Activated CD8-positive, alpha-beta T cell treated with anti-CD3 and anti-CD28 coated beads for 36 hours (primary cell): ENCODE measurements at regions not wholly inside any gene's neighbourhood (a gene's known extent, or its start where the extent isn't known, plus 50 kb on each side); places are given as distances from the start of the nearest gene placed in this dataset.
"Not testable (repeated sequence)": the region's sequence is repeated elsewhere in the genome, so short reads cannot be mapped to it uniquely, and the experiment has no call there.

Experiments used
- ATAC-seq: fragments of 200-7000 bp; cut with Tn5 transposase; one replicate; pipeline ENCODE4 v1.10.0; 2021; ENCODE audit warnings: mild to moderate bottlenecking, moderate library complexity
- CTCF ChIA-PET: fragments of 350-600 bp; sonication (Branson Sonifier 250); formaldehyde crosslinking; loops from one replicate; lab custom pipeline; 2021; ENCODE audit warnings: antibody characterized with exemption; lab: Charles Lee
- POLR2A ChIA-PET: fragments of 350-600 bp; sonication (Branson Sonifier 250); formaldehyde crosslinking; loops from one replicate; lab custom pipeline; 2021; ENCODE audit warnings: antibody characterized with exemption; lab: Charles Lee
- DNase-seq: peaks from one replicate; pipeline ENCODE4 v3.0.0-alpha.2; 2020
- H3K27ac Mint-ChIP-seq: one replicate; pipeline ENCODE4 v1.8.0; 2021; ENCODE audit warnings: mild to moderate bottlenecking, mixed read lengths
- H3K27me3 Mint-ChIP-seq: one replicate; pipeline ENCODE4 v1.8.0; 2021; ENCODE audit warnings: mixed read lengths
- H3K36me3 Mint-ChIP-seq: one replicate; pipeline ENCODE4 v1.8.0; 2021; ENCODE audit warnings: low read depth, mixed read lengths
- H3K4me1 Mint-ChIP-seq: one replicate; pipeline ENCODE4 v1.8.0; 2021; ENCODE audit warnings: low read depth, mixed read lengths
- H3K4me3 Mint-ChIP-seq: one replicate; pipeline ENCODE4 v1.8.0; 2021; ENCODE audit warnings: mild to moderate bottlenecking, moderate library complexity, mixed read lengths
- H3K9me3 Mint-ChIP-seq: one replicate; pipeline ENCODE4 v1.8.0; 2021; ENCODE audit warnings: mixed read lengths
- intact Hi-C: fragments of 100-400 bp; cut with micrococcal nuclease; formaldehyde crosslinking; loops from one replicate; pipeline ENCODE4 v1.10.0; 2022
- TF ChIP-seq, protein P1 (sequence below): fragments of 200-600 bp; IDR thresholded peaks from one replicate; pipeline ENCODE4 v1.8.0; 2022; ENCODE audit warnings: antibody characterized with exemption, mild to moderate bottlenecking

DNA sequence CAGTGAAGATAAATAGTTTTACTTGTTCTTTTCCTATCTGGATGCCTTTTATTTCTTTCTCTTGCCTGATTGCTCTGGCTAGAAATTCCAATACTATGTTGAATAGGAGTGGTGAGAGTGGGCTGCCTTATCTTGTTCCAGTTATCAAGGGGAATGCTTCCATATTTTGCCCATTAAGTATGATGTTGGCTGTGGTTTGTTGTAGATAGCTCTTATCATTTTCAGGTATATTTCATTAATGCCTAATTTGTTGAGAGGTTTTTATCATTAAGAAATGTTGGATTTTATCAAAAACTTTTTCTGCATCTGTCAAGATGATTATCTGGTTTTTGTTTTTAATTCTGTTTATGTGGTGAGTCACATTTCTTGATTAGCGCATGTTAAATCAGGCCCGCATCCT lies 655.8 kb downstream of the NUP35 start:
- no peak overlapping the region for H3K27ac Mint-ChIP-seq
- no peaks in the 10 kb centered on the region for H3K27me3 Mint-ChIP-seq
- no peaks in the 10 kb centered on the region for H3K36me3 Mint-ChIP-seq
- H3K4me1 Mint-ChIP-seq, result no peaks in the 10 kb centered on the region
- peaks cover 9% of the 10 kb centered on the region for H3K9me3 Mint-ChIP-seq
- DNase-seq (no peak), ATAC-seq (no peak)
- TF ChIP-seq, protein P1, sequence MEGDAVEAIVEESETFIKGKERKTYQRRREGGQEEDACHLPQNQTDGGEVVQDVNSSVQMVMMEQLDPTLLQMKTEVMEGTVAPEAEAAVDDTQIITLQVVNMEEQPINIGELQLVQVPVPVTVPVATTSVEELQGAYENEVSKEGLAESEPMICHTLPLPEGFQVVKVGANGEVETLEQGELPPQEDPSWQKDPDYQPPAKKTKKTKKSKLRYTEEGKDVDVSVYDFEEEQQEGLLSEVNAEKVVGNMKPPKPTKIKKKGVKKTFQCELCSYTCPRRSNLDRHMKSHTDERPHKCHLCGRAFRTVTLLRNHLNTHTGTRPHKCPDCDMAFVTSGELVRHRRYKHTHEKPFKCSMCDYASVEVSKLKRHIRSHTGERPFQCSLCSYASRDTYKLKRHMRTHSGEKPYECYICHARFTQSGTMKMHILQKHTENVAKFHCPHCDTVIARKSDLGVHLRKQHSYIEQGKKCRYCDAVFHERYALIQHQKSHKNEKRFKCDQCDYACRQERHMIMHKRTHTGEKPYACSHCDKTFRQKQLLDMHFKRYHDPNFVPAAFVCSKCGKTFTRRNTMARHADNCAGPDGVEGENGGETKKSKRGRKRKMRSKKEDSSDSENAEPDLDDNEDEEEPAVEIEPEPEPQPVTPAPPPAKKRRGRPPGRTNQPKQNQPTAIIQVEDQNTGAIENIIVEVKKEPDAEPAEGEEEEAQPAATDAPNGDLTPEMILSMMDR, result no peak
- intact Hi-C loops, result no loop called here
- POLR2A ChIA-PET, result no interaction called here
- H3K4me3 Mint-ChIP-seq, result no peak overlapping the region
- CTCF ChIA-PET, result no interaction called here

DNA sequence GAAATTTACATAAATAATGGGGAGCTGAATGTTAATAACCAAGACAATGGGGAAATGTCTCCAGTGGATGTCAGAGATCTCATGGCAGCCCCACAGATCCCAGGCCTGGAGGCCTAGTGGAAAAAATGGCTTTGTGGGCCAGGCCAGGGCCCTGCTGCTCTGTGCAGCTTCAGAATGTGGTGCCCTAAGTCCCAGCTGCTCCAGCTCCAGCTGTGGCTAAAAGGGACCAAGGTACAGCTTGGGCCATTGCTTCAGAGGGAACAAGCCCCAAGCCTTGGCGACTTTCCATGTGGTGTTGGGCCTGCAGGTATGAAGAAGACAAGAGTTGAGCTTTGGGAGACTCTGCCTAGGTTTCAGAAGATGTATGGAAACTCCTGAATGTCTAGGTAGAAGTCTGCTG lies 658.2 kb downstream of the NUP35 start:
- ChIA-PET POLR2A (no interaction called here), CTCF (no interaction called here)
- TF ChIP-seq, protein P1, result no peak
- H3K27me3 Mint-ChIP-seq, result no peaks in the 10 kb centered on the region
- H3K4me1 Mint-ChIP-seq, result no peaks in the 10 kb centered on the region
- intact Hi-C loops, result no loop called here
- no peaks in the 10 kb centered on the region for H3K36me3 Mint-ChIP-seq
- H3K9me3 Mint-ChIP-seq, result peaks cover 6% of the 10 kb centered on the region
- H3K27ac Mint-ChIP-seq, result no peak overlapping the region
- no peak for ATAC-seq
- no peak overlapping the region for H3K4me3 Mint-ChIP-seq
- no peak for DNase-seq

DNA sequence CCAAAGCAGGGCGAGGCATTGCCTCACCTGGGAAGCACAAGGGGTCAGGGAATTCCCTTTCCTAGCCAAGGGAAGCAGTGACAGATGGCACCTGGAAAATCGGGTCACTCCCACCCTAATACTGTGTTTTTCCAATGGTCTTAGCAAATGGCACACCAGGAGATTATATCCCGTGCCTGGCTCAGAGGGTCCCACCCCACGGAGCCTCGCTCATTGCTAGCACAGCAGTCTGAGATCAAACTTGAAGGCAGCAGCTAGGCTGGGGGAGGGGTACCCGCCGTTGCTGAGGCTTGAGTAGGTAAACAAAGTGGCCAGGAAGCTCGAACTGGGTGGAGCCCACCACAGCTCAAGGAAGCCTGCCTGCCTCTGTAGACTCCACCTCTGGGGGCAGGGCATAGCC lies 664.6 kb downstream of the NUP35 start:
- H3K4me1 Mint-ChIP-seq, DNase-seq, intact Hi-C loops, H3K36me3 Mint-ChIP-seq, CTCF ChIA-PET, ATAC-seq, H3K27ac Mint-ChIP-seq, H3K27me3 Mint-ChIP-seq, H3K9me3 Mint-ChIP-seq, H3K4me3 Mint-ChIP-seq, POLR2A ChIA-PET: not testable (repeated sequence)

DNA sequence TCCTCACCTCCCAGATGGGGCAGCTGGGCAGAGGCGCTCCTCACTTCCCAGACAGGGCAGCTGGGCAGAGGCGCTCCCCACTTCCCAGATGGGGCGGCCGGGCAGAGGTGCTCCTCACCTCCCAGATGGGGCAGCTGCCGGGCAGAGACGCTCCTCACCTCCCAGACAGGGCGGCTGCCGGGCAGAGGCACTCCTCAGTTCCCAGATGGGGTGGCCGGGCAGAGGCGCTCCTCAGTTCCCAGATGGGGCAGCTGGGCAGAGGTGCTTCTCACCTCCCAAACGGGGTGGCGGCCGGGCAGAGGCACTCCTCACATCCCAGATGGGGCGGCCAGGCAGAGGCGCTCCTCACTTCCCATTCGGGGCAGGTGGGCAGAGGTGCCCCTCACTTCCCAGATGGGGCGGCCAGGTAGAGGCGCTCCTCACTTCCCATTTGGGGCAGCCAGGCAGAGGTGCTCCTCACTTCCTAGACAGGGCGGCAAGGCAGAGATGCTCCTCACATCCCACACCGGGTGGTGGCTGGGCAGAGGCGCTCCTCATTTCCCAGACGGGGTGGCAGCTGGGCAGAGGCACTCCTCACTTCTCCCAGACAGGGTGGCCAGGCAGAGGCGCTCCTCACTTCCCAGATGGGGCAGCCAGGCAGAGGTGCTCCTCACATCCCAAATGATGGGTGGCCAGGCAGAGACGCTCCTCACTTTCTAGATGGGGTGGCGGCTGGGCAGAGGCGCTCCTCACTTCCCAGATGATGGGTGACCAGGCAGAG lies 668.1 kb downstream of the NUP35 start:
- H3K4me1 Mint-ChIP-seq, DNase-seq, H3K36me3 Mint-ChIP-seq, intact Hi-C loops, POLR2A ChIA-PET, H3K27ac Mint-ChIP-seq, CTCF ChIA-PET, H3K9me3 Mint-ChIP-seq, H3K27me3 Mint-ChIP-seq, H3K4me3 Mint-ChIP-seq, ATAC-seq: not testable (repeated sequence)

DNA sequence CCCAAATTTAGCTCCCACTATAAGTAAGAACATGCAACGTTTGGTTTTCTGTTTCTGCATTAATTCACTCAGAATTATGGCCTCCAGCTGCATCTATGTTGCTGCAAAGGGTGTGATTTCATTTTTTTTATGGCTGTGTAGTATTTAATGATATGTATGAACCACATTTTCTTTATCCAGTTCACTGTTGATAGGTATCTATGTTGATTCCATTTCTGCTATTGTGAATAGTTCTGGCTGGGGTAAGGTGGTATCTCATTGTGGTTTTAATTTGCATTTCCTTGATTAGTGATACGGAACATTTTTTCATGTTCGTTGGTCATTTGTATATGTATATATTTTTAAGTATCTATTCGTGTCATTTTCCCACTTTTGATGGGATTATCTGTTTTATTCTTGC lies 674.3 kb downstream of the NUP35 start:
- H3K9me3 Mint-ChIP-seq, result peaks cover 16% of the 10 kb centered on the region
- H3K27ac Mint-ChIP-seq, result no peak overlapping the region
- H3K4me3 Mint-ChIP-seq, result no peak overlapping the region
- TF ChIP-seq, protein P1, result no peak
- CTCF ChIA-PET, result no interaction called here
- H3K4me1 Mint-ChIP-seq, result no peaks in the 10 kb centered on the region
- no peaks in the 10 kb centered on the region for H3K36me3 Mint-ChIP-seq
- ATAC-seq (no peak), DNase-seq (no peak)
- intact Hi-C loops, result no loop called here
- POLR2A ChIA-PET, result interaction anchor here (0.6 kb wide), 1 partner anchor 26 kb away, joined by 3 read pairs; no protein-coding TSS in a partner anchor
- H3K27me3 Mint-ChIP-seq, result no peaks in the 10 kb centered on the region

DNA sequence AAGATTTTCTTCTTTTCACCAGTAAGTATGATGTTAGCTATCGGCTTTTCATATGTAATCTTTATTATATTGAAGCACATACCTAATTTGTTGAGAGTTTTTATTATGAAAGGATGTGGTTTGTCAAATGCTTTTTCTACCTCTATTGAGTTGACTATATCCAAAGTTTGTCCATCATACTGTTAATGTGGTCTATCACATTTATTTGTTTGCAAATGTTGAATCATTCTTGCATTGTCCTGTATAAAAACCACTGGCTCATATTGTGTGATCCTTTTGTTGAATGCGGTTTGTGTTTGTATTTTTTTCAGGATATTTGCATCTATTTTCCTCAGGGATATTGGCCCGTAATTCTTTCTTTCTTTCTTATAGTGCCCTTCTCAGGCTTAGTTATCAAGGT lies 675.5 kb downstream of the NUP35 start:
- Mint-ChIP-seq H3K27ac (no peak overlapping the region), H3K9me3 (peaks cover 9% of the 10 kb centered on the region), H3K4me1 (no peaks in the 10 kb centered on the region), H3K4me3 (no peak overlapping the region), H3K36me3 (no peaks in the 10 kb centered on the region), H3K27me3 (no peaks in the 10 kb centered on the region)
- DNase-seq (no peak), ATAC-seq (no peak)
- TF ChIP-seq, protein P1, result no peak
- ChIA-PET POLR2A (no interaction called here), CTCF (no interaction called here)
- intact Hi-C loops, result no loop called here
